ENCODE measurements at regions not wholly inside any gene's neighbourhood (a gene's known extent, or its start where the extent isn't known, plus 50 kb on each side); places are given as distances from the start of the nearest gene placed in this dataset.

- TF ChIP-seq, protein P1, sequence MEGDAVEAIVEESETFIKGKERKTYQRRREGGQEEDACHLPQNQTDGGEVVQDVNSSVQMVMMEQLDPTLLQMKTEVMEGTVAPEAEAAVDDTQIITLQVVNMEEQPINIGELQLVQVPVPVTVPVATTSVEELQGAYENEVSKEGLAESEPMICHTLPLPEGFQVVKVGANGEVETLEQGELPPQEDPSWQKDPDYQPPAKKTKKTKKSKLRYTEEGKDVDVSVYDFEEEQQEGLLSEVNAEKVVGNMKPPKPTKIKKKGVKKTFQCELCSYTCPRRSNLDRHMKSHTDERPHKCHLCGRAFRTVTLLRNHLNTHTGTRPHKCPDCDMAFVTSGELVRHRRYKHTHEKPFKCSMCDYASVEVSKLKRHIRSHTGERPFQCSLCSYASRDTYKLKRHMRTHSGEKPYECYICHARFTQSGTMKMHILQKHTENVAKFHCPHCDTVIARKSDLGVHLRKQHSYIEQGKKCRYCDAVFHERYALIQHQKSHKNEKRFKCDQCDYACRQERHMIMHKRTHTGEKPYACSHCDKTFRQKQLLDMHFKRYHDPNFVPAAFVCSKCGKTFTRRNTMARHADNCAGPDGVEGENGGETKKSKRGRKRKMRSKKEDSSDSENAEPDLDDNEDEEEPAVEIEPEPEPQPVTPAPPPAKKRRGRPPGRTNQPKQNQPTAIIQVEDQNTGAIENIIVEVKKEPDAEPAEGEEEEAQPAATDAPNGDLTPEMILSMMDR (IDR thresholded peaks at IDR 0.05), result no peak
- TF ChIP-seq POLR2A (IDR thresholded peaks at IDR 0.05) (no peak), EP300 (IDR thresholded peaks at IDR 0.05) (no peak), POLR2AphosphoS5 (IDR thresholded peaks at IDR 0.05) (no peak)
- intact Hi-C loops (cut with DNase I), result no loop called here
- H3K27me3 ChIP-seq, result no peaks in the 10 kb centered on the region
- H3K9me3 ChIP-seq, result no peaks in the 10 kb centered on the region
- no peak overlapping the region for H3K27ac ChIP-seq
- H3K4me3 ChIP-seq, result no peak overlapping the region
- no peaks in the 10 kb centered on the region for H3K36me3 ChIP-seq
- no peaks in the 10 kb centered on the region for H3K4me1 ChIP-seq
- WGBS, 2 donors, result 57 to 86% methylated on average over 1 of the region's 1 CpG
- no peak for DNase-seq
Measured at GRCh38 chr7:81331061-81332018, 412.5 kb upstream of the SEMA3C start.

GRCh38 chr7:81330108-81330507 is 411.3 kb upstream of the SEMA3C start:
- TF ChIP-seq POLR2AphosphoS5 (IDR thresholded peaks at IDR 0.05), result no peak
- Histone ChIP-seq H3K4me3 (no peak overlapping the region), H3K9me3 (no peaks in the 10 kb centered on the region), H3K4me1 (no peaks in the 10 kb centered on the region), H3K36me3 (no peaks in the 10 kb centered on the region), H3K27me3 (no peaks in the 10 kb centered on the region), H3K27ac (no peak overlapping the region)
- intact Hi-C loops (cut with DNase I), result no loop called here
- WGBS, 2 donors, result 14 to 56% methylated on average over 1 of the region's 1 CpG
- DNase-seq, result no peak

DNA sequence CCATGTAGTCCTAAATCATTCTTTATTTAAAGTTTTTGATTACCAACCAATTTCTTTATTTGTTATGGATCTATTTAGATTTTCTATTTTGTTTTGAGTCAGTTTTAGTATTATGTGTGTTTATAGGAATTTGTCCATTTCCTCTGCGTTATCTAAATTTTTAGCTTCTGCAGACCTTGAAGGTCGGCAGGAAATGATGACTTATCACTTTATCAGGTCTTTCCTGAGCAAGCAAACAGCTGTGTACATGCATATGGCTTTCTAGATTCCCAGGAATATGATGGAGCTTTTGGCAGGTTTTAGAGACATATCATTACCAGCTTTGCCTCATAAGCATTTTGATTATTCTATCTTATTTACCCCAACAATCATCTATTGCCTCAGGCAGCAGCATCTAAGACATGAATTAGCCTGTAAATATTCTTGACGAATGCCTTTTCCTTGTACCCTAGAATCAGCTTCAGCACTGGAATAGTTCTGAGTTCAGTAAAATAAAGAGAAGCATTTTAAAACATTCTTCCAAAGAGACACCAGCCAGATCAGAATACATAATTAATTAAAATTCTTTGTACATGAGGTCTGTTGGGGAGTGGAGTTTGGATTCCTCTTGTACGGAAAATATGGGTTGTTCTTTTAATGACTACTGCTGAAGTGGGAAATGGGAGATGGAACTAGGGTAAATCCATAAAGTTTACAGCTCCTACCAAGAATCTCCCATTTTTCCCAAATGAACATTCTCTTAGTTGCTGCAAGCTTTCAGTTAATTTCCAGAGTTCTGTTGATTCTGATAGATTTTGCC is 408.8 kb upstream of the SEMA3C start:
- no peaks in the 10 kb centered on the region for H3K4me1 ChIP-seq
- DNase-seq, result no peak
- no peaks in the 10 kb centered on the region for H3K36me3 ChIP-seq
- no peaks in the 10 kb centered on the region for H3K27me3 ChIP-seq
- intact Hi-C loops (cut with DNase I), result no loop called here
- no peak overlapping the region for H3K27ac ChIP-seq
- H3K9me3 ChIP-seq, result no peaks in the 10 kb centered on the region
- WGBS, 2 donors, result 83 to 89% methylated on average over 4 of the region's 4 CpGs
- H3K4me3 ChIP-seq, result no peak overlapping the region
- TF ChIP-seq, protein P1 (IDR thresholded peaks at IDR 0.05), result no peak
- TF ChIP-seq EP300 (IDR thresholded peaks at IDR 0.05), result no peak
- no peak for TF ChIP-seq POLR2AphosphoS5 (IDR thresholded peaks at IDR 0.05)
- TF ChIP-seq POLR2A (IDR thresholded peaks at IDR 0.05), result no peak

DNA sequence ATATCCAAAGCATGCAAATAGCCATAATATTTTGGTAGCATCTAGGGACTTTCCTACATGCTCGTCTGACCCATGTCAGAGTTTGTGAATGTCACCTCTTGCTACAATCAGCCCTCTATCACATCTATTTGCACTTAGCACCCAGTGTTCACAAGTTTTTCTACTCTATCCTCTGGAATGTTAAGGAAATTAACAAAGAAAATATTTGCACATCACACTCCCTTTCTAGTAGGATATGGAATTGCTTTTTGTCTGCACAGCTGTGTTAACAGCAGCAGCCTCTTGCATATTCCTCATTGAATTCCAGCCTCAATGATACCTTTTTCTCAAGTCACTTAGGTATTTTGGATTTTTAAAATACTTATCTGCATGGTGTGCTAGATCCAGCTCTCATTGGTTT is 403.1 kb upstream of the SEMA3C start:
- TF ChIP-seq POLR2A (IDR thresholded peaks at IDR 0.05), result no peak
- no peak for TF ChIP-seq EP300 (IDR thresholded peaks at IDR 0.05)
- TF ChIP-seq, protein P1 (IDR thresholded peaks at IDR 0.05), result no peak
- no peak for TF ChIP-seq POLR2AphosphoS5 (IDR thresholded peaks at IDR 0.05)
- intact Hi-C loops (cut with DNase I), result no loop called here
- WGBS, 2 donors, result 7 to 70% methylated on average over 1 of the region's 1 CpG
- DNase-seq, result no peak
- no peaks in the 10 kb centered on the region for H3K9me3 ChIP-seq
- no peaks in the 10 kb centered on the region for H3K4me1 ChIP-seq
- H3K4me3 ChIP-seq, result no peak overlapping the region
- H3K27me3 ChIP-seq, result no peaks in the 10 kb centered on the region
- H3K36me3 ChIP-seq, result no peaks in the 10 kb centered on the region
- H3K27ac ChIP-seq, result no peak overlapping the region

DNA sequence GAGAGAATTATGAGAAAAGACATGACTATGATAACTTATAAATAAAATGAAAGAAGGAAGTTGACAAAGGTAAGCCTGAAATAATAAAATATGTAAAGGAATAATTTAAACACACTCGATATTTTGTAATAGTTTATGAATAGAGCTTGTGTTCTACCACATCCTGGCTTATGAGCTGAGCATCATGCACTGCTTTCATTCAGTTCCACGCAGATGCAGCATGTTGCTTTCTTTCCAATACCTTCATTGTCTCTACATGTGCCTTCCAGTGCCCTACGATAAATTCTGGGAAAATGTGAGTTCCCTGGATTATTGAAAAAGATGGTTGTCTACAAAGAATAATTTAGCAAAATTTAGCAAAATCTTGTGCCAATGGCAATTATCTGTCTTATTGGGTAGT is 398.9 kb upstream of the SEMA3C start:
- DNase-seq, result no peak
- intact Hi-C loops (cut with DNase I), result no loop called here
- TF ChIP-seq EP300 (IDR thresholded peaks at IDR 0.05), result no peak
- TF ChIP-seq POLR2AphosphoS5 (IDR thresholded peaks at IDR 0.05), result no peak
- TF ChIP-seq POLR2A (IDR thresholded peaks at IDR 0.05), result no peak
- TF ChIP-seq, protein P1 (IDR thresholded peaks at IDR 0.05), result no peak
- WGBS, 2 donors, result 87 to 92% methylated on average over 3 of the region's 3 CpGs
- H3K27me3 ChIP-seq, result no peaks in the 10 kb centered on the region
- no peak overlapping the region for H3K4me3 ChIP-seq
- H3K9me3 ChIP-seq, result no peaks in the 10 kb centered on the region
- no peaks in the 10 kb centered on the region for H3K36me3 ChIP-seq
- no peak overlapping the region for H3K27ac ChIP-seq
- no peaks in the 10 kb centered on the region for H3K4me1 ChIP-seq

Measured in sigmoid colon (tissue), 6 donors.